GM19438 (cell line): ENCODE measurements at regions not wholly inside any gene's neighbourhood (a gene's known extent, or its start where the extent isn't known, plus 50 kb on each side); places are given as distances from the start of the nearest gene placed in this dataset.
"Not testable (repeated sequence)": the region's sequence is repeated elsewhere in the genome, so short reads cannot be mapped to it uniquely, and the experiment has no call there.

Experiments used
- ATAC-seq: cut with Tn5 transposase; IDR thresholded peaks from one replicate; pipeline ENCODE4 v1.9.1; 2021; ENCODE audit warnings: low read depth; ENCODE audit not compliant: unreplicated experiment

DNA sequence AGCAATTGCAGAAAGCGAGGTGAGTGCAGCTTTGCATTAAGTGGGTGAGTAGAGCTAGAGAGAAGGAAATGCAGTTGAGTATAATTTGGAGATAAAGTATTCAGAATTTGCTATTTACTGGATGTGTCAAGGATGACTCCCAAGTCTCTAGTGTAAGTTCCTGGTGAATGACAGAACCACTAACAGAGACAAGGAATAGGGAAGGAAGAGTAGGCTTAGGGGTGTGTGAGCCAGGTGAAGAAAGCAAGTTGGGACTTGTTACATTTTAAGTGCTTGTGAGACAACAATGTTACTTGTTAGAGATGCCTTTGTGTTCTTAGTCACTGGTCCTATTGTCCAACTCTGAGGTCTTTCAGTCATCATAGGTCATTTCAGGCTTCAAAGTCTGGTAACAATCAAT is 70.8 kb downstream of the TBC1D26 start:
- ATAC-seq = not testable (repeated sequence)

DNA sequence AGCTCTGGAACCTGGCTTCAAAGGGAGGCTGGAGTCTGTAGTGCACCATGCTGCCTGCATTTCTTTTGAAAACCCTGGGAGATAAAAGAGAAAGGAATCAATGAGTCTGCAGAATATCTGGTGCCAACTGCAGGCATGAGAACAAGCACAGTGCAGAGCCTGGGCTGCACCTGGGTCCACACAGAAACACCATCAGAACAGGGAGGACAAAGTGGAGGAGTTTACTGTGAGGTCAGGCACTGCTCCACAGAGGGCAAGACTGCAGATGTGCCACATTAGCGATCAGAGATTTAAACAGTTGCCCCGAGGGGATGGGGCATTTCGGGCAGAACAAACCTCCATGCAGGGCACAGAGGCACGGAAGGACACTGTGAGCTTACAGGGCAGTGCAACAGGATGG is 74.7 kb downstream of the TBC1D26 start:
- not testable (repeated sequence) for ATAC-seq

DNA sequence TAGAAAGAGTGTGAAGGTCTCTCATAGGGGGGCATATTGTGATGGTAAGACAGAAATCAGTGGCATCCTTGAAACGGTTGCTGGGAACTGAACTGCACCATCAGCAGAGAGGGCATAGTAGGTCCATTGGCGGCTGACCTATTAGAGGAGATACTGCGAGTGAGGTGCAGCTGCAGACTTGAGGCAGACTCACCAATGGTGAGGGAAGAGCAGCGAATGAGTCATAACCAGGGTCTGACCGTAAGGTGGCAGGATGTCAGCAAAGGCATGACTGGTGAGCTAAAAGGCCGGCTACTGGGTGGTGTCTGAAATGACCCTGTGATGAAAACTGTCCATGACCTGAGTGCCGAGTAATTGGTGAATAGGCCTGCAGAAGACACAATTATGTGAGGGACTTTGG is 81.3 kb downstream of the TBC1D26 start:
- ATAC-seq = not testable (repeated sequence)

DNA sequence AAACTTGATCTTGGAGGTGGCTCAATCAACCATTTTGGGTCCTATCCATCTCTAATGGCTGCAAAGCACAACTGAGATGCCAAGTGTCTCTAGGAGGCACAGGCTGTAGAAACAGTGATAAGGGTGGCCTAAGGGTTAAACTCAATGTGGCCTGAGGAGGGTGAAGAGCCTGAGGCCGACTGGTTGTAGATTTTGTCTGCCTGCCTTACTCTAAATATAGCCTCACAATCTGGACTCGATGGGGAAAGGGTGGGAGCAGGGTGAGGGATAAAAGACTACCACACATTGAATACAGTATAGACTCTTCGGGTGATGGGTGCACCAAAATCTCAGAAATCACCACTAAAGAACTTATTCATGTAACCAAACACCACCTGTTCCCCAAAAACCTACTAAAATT is 81.9 kb downstream of the TBC1D26 start:
- ATAC-seq = not testable (repeated sequence)

DNA sequence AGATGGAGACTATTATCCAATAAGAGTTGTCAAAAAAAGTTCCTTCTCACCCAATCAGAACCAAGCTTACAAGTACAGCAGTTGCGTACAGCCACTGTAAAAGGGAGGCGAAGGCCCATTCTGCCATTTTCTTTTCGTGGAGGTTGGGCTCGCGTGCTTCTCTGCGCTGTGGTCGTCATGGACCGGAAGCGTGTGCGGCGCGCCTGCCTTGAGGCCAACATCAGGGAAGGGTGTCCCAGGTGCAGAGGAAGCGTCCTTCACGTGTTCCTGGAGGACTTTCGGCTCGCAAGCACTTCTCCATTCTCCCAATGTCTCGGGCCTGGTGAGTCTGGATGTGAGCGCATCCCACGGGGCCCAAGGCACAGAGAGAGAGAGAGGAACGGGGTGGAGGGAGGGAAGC is 85.8 kb downstream of the TBC1D26 start:
- not testable (repeated sequence) for ATAC-seq

DNA sequence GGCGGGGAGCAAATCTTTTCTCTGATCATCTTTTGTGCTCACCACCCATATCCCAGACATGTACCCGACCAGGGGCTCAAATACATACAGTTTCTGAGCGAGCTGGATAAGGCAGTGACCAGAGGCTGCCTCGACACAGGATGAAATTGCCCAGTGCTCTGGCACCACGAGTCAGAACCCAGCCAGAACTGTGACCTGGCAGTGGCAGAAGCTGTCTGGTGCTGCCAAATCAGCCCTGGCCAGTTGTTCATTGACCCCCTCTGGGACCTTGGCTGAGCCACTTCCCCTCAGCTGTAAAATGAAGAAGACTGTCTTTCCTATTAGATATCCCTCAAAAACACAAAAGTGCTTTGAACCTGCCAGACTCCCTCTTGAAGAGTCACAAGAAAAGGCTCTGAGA is 90.2 kb downstream of the TBC1D26 start:
- ATAC-seq = not testable (repeated sequence)

DNA sequence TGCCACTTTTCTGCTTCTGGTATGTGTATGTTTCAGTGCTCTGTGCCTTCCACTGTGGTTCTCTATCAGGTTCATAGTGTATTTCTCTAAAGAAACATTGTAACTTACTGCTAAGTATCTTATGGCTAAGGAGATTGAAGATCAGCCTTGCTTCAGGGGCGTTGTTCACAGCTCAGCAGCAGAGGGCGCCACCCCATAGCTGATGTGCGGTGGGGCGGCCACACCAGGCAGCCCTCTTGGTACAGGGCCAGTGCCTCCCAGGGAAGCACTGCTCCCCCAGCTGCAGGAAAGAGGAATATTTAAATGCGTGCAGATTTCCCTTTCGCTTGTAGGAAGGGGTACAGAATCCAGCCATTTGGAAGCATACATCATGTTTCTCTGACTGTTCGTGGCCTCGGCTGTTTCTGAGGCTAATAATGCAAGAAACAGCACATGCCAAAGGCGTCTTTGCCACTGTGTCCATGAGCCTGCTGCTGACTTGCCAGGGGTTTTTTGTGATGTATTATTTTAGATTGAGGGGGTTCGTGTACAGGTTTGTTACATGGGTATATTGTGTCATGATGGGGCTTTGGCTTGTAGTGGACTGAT is 96.7 kb downstream of the TBC1D26 start:
- peak; percentile 38 for ATAC-seq

DNA sequence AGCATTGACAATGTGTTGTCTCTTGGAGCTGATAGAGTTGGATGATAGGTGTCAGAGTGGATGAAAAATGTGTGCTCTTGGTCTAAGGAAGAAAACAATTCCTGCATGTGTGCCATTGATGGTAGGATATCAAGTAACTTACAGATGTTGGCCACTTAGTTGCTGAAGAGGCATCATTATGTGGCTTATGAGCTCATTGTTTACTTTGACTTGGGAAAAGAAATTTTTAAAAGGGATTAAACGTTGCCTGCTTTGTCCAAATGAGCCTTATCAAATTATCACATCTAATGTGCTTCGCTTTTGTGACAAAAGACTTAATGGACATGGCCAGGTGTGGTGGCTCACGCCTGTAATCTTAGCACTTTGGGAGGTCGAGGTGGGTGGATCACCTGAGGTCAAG is 98.1 kb downstream of the TBC1D26 start:
- ATAC-seq = not testable (repeated sequence)

DNA sequence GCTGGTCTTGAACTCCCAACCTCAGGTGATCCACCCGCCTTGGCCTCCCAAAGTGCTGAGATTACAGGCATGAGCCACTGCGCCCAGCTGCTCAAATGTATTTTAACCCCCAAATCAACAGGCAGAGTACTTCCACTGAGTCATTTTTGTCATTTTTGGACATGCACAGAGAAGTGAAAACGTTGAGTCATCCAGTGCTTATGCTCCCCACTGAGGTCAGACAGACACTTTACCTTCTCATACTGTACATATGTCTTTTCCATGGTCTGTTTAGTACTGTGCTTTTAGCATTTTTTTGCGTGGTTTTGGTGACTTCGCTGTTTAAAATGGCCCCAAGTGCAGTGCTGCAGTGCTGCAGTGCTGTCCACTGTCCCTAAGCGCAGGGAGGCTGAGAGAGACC is 99.1 kb downstream of the TBC1D26 start:
- peak; percentile 76 for ATAC-seq

DNA sequence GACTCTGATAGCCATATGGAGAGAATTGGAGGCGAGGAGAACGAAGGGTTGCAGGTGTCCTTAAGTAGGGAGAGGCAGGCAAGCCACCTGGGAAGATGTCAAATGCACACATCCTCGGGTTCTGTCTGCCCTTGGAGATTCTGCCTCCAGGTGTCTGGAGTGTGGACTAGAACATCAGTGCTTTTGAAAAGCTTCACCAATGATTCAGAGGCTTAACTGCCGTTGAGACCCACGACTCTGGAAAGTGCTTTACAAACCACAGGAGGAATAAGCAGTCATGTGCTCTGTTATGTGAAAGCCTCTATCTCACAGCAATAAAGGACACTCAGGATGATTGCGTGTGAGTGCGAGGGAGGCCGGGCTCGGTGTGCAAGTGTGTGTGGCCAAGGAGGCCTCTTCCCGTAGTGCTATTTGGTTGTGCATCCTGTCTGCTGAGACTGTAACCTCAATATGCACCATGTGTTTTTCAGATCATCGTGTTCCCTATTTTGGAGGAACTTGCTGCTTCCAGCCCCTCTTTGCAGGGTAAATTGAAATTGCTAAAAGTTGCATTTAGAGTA is 100.9 kb downstream of the TBC1D26 start:
- ATAC-seq = not testable (repeated sequence)

DNA sequence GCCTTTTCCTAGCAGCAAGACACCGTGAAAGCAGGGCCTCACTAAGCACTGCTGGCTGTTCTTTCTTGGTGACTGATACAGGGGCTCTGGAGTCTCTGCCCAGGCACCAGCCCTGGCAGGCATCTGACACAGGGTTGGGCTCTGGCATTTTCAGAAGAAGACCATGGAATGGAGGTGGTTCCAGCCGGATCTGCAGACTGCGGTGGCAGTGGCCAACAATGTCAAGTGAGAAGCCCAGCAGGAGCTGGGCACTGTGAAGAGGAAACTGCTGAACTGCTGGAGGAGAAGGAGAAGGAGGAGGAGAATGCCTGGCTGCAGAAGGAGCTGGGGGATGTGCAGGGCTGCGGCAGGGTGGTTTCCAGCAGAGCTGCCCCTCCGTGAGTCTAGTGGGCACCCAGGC is 101.8 kb downstream of the TBC1D26 start:
- ATAC-seq = not testable (repeated sequence)

DNA sequence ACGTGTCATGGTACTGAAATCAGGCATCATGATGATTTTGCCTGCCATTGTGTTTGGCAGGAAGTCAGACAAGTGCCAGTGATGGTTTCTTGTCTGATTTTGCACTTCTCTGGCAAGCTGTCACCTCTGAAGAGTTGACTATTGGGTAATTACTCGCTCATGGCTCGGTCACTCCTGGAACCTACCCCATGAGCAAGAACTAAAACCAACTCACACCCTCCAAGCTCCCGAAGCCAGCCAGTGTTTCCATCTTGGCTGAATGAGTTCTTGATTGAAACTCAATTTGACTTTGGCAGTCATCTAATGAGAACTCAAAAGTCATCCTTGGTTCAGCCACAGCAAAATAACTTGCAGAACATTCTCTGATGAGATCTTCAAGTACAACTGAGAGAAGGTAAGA is 103.4 kb downstream of the TBC1D26 start:
- not testable (repeated sequence) for ATAC-seq

DNA sequence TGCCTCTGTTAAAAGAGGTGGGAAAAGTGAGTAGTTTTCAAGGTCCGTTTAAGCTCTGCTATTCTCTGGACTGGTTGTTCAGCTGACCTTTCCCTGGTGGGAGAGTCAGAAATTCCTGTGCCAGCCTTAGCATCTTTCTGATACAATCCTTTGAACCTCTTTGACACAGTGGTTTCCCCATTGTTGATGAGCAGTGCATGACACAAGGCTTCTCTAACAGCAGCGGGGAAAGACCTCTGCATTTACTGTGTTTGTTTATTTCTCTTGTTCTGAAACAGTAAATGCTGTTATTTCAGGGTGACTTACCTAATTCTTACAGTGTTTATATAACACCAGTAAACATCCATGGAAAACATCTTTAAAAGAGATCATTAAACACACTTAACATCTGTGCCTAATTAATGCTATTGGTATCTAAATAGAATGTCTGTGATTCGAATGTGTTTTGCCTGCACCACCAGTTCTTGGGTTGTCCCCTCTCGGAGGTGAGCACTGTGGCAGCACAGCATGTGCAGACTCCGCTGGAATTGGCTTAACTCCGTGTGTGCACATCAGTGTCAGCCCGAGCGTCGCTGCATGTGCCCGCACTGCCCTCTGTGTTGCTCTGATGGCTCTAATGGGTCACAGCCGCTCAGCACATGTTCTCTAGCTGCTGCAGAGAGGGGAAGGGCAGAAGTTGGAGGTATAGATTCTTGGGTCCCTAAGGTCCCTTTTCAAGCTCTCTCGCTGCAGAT is 104.3 kb downstream of the TBC1D26 start:
- not testable (repeated sequence) for ATAC-seq

DNA sequence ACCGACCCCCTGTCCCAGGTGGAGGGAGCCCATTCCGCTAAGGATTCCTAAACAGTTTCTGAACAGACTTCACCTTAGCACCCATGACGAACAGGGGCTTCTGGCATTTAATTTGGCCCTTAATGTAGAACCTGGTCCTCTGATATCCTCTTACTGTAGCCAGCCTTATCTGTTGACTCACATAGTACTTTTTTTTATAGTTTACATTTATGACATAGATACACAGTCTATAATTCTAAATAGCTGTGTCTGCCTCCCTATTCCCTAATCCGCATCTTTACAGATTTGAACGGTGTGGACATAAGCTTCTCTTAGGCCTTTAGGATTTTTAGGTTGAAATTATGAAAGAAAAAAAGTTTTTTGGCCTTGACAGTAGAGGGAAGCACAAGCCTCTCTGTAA is 104.9 kb downstream of the TBC1D26 start:
- ATAC-seq = not testable (repeated sequence)

DNA sequence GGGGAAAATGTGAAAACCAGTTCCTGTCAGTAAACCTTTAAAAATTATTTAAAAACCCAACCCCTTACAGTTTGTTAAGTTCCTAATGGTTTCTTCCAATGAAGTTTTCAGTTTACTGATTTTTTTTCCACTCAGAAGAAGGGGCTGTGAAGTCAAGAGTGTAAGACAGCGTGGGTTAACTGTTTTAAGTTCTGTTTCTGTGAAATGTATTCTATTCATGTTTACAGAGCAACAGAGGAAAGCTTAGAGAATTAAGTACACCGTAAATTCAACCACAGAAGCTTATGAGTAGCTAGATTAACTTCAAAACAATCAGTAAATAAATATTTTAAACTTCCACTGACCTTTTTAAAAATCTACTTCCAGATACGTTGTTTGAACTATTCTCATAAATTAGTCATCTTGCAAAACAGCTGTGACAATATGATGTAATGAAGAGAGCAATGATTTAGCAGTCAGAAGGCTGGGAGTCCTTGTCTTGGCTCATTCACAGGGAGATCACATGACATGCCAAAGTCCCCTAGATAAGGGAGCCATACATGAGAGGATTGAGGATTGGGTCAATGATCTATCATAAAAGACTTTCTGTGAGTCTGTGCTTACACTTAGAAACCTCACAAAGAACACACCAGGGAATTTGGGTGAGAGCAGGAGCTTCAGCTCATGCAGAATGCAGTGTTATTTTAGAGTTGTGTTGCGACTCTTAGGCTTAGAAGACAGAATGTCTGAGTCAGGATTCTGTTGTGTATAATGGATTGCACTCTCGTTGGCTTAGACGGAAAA is 97.3 kb upstream of the ADORA2B start:
- not testable (repeated sequence) for ATAC-seq

DNA sequence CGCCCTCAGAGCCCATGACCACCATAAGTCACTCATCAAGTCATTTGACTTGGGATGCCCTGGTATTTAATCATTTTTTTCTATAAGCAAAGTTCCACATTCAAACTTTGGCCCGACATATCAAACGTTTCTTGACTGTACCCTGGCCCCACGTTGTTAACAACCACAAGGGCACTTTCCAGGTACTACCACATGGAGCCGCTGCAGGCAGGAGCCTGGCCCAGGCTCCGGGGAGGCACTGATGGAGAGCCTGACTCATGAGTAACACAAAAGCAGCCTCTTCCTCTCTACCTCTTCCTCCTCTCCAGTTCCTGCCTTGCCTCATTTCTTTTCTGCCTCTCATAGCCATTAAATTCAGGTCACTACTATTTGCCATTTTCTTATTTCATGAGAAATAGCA is 95.9 kb upstream of the ADORA2B start:
- ATAC-seq = not testable (repeated sequence)

DNA sequence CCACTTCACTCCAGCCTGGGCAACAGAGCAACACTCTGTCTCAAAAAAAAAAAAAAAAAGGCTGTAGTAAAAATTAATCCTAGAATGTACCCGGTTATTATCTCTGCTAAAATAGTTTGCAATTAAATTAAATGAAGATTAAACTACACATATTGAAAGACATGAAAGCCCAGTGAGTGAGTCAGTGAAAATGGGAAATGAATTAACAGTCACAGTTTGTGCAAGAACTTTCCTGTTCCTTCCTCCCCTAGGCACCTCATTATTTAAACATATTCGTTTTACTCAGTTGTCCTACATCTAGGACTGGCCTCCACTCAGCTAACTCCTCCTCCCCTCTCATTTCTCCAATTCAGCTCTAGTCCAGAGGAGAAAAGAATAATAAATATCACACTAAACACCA is 94.9 kb upstream of the ADORA2B start:
- not testable (repeated sequence) for ATAC-seq

DNA sequence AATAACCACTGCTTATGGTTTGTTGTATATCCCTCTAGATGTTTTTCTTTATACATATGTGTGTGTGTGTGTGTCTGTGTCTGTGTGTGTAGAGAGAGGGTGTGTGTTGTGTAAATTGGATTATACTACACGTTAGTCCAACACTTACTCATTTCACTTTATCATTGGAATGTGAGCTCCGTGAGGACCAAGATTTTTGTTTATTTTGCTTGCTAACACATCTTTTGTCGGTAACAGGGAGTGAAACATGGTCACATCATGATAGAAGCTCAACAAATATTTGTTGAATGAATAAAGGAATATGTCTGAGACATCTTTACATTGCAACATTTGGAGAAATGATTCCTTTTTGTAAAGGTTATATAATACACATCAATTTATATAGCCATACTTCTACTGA is 94.2 kb upstream of the ADORA2B start:
- ATAC-seq = not testable (repeated sequence)

DNA sequence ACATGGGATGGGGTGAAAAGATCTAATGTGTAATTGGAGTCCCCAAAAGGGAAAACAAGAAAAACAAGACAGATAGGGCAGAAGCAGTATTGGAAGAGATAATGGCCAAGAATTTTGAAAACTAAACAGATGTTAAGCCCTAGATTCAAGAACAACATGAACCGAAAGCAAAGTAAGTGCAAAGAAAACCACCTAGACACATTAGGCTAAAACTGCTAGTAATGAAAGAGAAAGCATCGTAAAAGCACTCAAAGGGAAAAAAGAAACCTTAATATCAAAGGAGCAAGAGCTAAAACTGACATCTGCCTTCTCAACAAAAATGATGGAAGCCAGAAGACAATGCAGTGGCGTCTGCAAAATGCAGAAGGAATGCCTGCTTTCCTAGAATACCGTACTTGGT is 92.1 kb upstream of the ADORA2B start:
- ATAC-seq = not testable (repeated sequence)

DNA sequence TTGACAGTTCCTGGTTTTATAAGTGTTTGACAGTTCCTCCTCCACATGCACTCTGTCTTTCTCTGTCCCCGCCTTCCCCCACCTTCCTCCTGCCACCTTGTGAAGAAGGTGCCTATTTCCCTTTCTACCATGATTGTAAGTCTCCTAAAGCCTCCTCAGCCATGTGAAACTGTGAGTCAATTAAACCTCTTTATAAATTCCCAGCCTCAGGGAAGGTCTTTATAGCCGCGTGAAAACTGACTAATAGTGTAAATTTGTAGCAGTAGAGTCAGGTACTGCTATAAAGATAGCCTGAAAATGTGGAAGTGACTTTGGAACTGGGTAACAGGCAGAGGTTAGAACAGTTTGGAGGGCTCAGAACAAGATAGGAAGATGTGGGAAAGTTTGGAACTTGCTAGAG is 88.7 kb upstream of the ADORA2B start:
- not testable (repeated sequence) for ATAC-seq

DNA sequence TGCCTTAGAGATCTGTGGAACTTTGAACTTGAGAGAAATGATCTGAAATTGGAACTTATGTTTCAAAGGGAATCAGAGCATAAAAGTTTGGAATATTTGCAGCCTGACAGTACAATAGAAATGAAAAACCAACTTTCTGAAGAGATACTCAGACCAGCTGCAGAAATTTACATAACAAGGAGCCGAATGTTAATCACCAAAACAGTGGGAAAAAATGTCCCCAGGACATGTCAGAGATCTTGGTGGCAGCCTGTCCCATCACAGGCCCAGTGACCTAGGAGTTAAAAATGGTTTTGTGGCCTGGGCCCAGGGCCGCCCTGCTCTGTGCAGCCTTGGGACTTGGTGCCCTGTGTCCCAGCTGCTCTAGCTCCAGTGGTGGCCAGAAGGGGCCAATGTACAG is 88.2 kb upstream of the ADORA2B start:
- ATAC-seq = not testable (repeated sequence)
